ENCODE measurements at regions not wholly inside any gene's neighbourhood (a gene's known extent, or its start where the extent isn't known, plus 50 kb on each side); places are given as distances from the start of the nearest gene placed in this dataset.

DNA sequence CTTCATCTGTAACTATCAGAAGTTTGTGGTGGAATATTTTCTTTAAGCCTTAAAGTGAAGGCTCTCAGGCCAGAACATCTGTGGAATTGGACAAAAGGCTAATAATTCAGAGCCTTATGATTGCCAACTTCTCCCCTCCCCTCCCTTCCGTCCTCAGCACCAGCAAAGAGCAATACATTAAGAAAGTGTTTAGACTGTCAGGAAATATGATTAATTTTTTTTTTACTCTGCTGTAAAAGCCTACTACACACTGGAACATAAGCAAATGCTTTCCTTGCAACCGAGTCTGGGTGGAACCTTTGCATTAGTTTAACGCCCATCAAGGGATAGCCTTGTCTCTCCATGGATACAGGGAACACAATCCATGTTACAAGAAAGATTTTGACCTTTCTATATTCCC, 110.3 kb upstream of the TARS1 start:
- Histone ChIP-seq H3K9ac (ENCODE audit: low read depth in 1 of 2, low read length in 2 of 2) (no peak overlapping the region), H3K4me1 (ENCODE audit: control insufficient read depth in 4 of 4, insufficient read depth in 4 of 4, low read length in 3 of 4) (no peaks in the 10 kb centered on the region), H3K4me3 (ENCODE audit: low read depth in 1 of 3, low read length in 3 of 3) (no peak overlapping the region), H3K27ac (ENCODE audit: low read depth in 1 of 2, low read length in 2 of 2) (no peak overlapping the region), H3K27me3 (ENCODE audit: control insufficient read depth in 4 of 4, insufficient read depth in 4 of 4, low read length in 3 of 4) (no peaks in the 10 kb centered on the region), H3K36me3 (ENCODE audit: control insufficient read depth in 4 of 4, insufficient read depth in 3 of 4, low read depth in 1 of 4, low read length in 3 of 4) (no peaks in the 10 kb centered on the region), H3K9me3 (ENCODE audit: control insufficient read depth in 4 of 4, low read length in 3 of 4) (no peaks in the 10 kb centered on the region)
- TF ChIP-seq EGR1 (IDR thresholded peaks at IDR 0.05; ENCODE audit: low read depth in 2 of 2) = no peak
- no peak for TF ChIP-seq HNF4G (IDR thresholded peaks at IDR 0.05)
- TF ChIP-seq FOXA2 (IDR thresholded peaks at IDR 0.05) = no peak
- no peak for DNase-seq (ENCODE audit: low spot score)
- WGBS = 71% methylated on average over 3 of the region's 3 CpGs

DNA sequence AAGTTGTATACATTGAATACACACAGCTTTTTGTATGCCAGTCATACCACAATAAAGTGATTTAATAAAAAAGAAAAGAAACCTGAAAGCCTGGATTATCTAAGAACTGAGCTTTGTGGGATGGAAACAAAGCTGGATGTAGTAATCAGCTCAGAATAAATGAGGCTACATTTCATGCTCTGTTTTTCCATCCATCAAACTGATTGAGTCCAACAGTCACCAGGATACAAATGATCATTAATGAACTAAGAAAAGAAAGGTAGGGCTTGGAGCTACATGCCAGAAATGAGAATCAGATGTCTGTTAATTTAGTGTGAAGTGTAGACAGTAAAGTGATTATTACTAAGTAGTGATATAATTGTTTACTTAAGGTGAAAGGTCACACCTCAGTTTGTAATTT, 109.8 kb upstream of the TARS1 start:
- DNase-seq (ENCODE audit: low spot score) = no peak
- no peak for TF ChIP-seq HNF4A (conservative IDR thresholded peaks at IDR 0.05)
- TF ChIP-seq, protein P1, sequence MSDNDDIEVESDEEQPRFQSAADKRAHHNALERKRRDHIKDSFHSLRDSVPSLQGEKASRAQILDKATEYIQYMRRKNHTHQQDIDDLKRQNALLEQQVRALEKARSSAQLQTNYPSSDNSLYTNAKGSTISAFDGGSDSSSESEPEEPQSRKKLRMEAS (IDR thresholded peaks at IDR 0.05) = no peak
- TF ChIP-seq YY1 (IDR thresholded peaks at IDR 0.05) = no peak
- TF ChIP-seq NR2F2 (IDR thresholded peaks at IDR 0.05) = no peak
- no peak for TF ChIP-seq FOXA1 (IDR thresholded peaks at IDR 0.05)
- TF ChIP-seq, protein P2, sequence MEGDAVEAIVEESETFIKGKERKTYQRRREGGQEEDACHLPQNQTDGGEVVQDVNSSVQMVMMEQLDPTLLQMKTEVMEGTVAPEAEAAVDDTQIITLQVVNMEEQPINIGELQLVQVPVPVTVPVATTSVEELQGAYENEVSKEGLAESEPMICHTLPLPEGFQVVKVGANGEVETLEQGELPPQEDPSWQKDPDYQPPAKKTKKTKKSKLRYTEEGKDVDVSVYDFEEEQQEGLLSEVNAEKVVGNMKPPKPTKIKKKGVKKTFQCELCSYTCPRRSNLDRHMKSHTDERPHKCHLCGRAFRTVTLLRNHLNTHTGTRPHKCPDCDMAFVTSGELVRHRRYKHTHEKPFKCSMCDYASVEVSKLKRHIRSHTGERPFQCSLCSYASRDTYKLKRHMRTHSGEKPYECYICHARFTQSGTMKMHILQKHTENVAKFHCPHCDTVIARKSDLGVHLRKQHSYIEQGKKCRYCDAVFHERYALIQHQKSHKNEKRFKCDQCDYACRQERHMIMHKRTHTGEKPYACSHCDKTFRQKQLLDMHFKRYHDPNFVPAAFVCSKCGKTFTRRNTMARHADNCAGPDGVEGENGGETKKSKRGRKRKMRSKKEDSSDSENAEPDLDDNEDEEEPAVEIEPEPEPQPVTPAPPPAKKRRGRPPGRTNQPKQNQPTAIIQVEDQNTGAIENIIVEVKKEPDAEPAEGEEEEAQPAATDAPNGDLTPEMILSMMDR (IDR thresholded peaks at IDR 0.05; ENCODE audit: low read depth, low read length, missing input control) = no peak
- TF ChIP-seq, protein P3, sequence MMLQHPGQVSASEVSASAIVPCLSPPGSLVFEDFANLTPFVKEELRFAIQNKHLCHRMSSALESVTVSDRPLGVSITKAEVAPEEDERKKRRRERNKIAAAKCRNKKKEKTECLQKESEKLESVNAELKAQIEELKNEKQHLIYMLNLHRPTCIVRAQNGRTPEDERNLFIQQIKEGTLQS (IDR thresholded peaks at IDR 0.05) = no peak
- TF ChIP-seq, protein P4, sequence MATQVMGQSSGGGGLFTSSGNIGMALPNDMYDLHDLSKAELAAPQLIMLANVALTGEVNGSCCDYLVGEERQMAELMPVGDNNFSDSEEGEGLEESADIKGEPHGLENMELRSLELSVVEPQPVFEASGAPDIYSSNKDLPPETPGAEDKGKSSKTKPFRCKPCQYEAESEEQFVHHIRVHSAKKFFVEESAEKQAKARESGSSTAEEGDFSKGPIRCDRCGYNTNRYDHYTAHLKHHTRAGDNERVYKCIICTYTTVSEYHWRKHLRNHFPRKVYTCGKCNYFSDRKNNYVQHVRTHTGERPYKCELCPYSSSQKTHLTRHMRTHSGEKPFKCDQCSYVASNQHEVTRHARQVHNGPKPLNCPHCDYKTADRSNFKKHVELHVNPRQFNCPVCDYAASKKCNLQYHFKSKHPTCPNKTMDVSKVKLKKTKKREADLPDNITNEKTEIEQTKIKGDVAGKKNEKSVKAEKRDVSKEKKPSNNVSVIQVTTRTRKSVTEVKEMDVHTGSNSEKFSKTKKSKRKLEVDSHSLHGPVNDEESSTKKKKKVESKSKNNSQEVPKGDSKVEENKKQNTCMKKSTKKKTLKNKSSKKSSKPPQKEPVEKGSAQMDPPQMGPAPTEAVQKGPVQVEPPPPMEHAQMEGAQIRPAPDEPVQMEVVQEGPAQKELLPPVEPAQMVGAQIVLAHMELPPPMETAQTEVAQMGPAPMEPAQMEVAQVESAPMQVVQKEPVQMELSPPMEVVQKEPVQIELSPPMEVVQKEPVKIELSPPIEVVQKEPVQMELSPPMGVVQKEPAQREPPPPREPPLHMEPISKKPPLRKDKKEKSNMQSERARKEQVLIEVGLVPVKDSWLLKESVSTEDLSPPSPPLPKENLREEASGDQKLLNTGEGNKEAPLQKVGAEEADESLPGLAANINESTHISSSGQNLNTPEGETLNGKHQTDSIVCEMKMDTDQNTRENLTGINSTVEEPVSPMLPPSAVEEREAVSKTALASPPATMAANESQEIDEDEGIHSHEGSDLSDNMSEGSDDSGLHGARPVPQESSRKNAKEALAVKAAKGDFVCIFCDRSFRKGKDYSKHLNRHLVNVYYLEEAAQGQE (IDR thresholded peaks at IDR 0.05) = no peak
- no peak for TF ChIP-seq RXRA (IDR thresholded peaks at IDR 0.05)
- TF ChIP-seq TAF1 (conservative IDR thresholded peaks at IDR 0.05) = no peak
- no peak for TF ChIP-seq SP1 (IDR thresholded peaks at IDR 0.05)
- TF ChIP-seq, protein P5, sequence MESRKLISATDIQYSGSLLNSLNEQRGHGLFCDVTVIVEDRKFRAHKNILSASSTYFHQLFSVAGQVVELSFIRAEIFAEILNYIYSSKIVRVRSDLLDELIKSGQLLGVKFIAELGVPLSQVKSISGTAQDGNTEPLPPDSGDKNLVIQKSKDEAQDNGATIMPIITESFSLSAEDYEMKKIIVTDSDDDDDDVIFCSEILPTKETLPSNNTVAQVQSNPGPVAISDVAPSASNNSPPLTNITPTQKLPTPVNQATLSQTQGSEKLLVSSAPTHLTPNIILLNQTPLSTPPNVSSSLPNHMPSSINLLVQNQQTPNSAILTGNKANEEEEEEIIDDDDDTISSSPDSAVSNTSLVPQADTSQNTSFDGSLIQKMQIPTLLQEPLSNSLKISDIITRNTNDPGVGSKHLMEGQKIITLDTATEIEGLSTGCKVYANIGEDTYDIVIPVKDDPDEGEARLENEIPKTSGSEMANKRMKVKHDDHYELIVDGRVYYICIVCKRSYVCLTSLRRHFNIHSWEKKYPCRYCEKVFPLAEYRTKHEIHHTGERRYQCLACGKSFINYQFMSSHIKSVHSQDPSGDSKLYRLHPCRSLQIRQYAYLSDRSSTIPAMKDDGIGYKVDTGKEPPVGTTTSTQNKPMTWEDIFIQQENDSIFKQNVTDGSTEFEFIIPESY (IDR thresholded peaks at IDR 0.05) = no peak
- no peaks in the 10 kb centered on the region for H3K27me3 ChIP-seq (ENCODE audit: control insufficient read depth in 4 of 4, insufficient read depth in 4 of 4, low read length in 3 of 4)
- H3K4me3 ChIP-seq (ENCODE audit: low read depth in 1 of 3, low read length in 3 of 3) = no peak overlapping the region
- no peaks in the 10 kb centered on the region for H3K9me3 ChIP-seq (ENCODE audit: control insufficient read depth in 4 of 4, low read length in 3 of 4)
- no peak overlapping the region for H3K9ac ChIP-seq (ENCODE audit: low read depth in 1 of 2, low read length in 2 of 2)
- no peaks in the 10 kb centered on the region for H3K4me1 ChIP-seq (ENCODE audit: control insufficient read depth in 4 of 4, insufficient read depth in 4 of 4, low read length in 3 of 4)
- no peak overlapping the region for H3K27ac ChIP-seq (ENCODE audit: low read depth in 1 of 2, low read length in 2 of 2)
- no peaks in the 10 kb centered on the region for H3K36me3 ChIP-seq (ENCODE audit: control insufficient read depth in 4 of 4, insufficient read depth in 3 of 4, low read depth in 1 of 4, low read length in 3 of 4)
